IPS DF 4.7 (cell line): ENCODE measurements at regions not wholly inside any gene's neighbourhood (a gene's known extent, or its start where the extent isn't known, plus 50 kb on each side); places are given as distances from the start of the nearest gene placed in this dataset.

Experiments used
- DNase-seq: peaks from one replicate; pipeline ENCODE4 v3.0.0-alpha.2; 2013; ENCODE audit warnings: low spot score; ENCODE audit errors: extremely low read depth

GRCh38 chr19:31554360-31554759 lies 205.1 kb upstream of the TSHZ3 start:
- no peak for DNase-seq

- no peak for DNase-seq
Observed at GRCh38 chr19:31555634-31556215, 206.5 kb upstream of the TSHZ3 start.

- DNase-seq = no peak
Observed at GRCh38 chr19:31559494-31559893, 210.3 kb upstream of the TSHZ3 start.

GRCh38 chr19:31560086-31561060 lies 211.1 kb upstream of the TSHZ3 start:
- DNase-seq = no peak

GRCh38 chr19:31562966-31563612 lies 213.9 kb upstream of the TSHZ3 start:
- DNase-seq = no peak

GRCh38 chr19:31567776-31568175 lies 218.5 kb upstream of the TSHZ3 start:
- DNase-seq = no peak

- no peak for DNase-seq
Observed at GRCh38 chr19:31568724-31569123, 219.5 kb upstream of the TSHZ3 start.

GRCh38 chr19:31570718-31571117 lies 221.5 kb upstream of the TSHZ3 start:
- DNase-seq = no peak

- DNase-seq = no peak
Observed at GRCh38 chr19:31572102-31572975, 223.1 kb upstream of the TSHZ3 start.

GRCh38 chr19:31572976-31573298 lies 223.7 kb upstream of the TSHZ3 start:
- DNase-seq = no peak

- DNase-seq = no peak
Observed at GRCh38 chr19:31574251-31574973, 225.2 kb upstream of the TSHZ3 start.

GRCh38 chr19:31575846-31576335 lies 226.7 kb upstream of the TSHZ3 start:
- no peak for DNase-seq

- no peak for DNase-seq
Observed at GRCh38 chr19:31578326-31578725, 229.1 kb upstream of the TSHZ3 start.

GRCh38 chr19:31583148-31583547 lies 233.9 kb upstream of the TSHZ3 start:
- DNase-seq = no peak

GRCh38 chr19:31586282-31586681 lies 237.0 kb upstream of the TSHZ3 start:
- no peak for DNase-seq

GRCh38 chr19:31589109-31589508 lies 239.9 kb upstream of the TSHZ3 start:
- DNase-seq = no peak

- no peak for DNase-seq
Observed at GRCh38 chr19:31591258-31591657, 242.0 kb upstream of the TSHZ3 start.

GRCh38 chr19:31592456-31592855 lies 243.2 kb upstream of the TSHZ3 start:
- DNase-seq = no peak

- no peak for DNase-seq
Observed at GRCh38 chr19:31594701-31595100, 245.5 kb upstream of the TSHZ3 start.

GRCh38 chr19:31595521-31595920 lies 246.3 kb upstream of the TSHZ3 start:
- no peak for DNase-seq

GRCh38 chr19:31596751-31597150 lies 247.5 kb upstream of the TSHZ3 start:
- DNase-seq = no peak
